22Rv1 (cell line): ENCODE measurements at regions not wholly inside any gene's neighbourhood (a gene's known extent, or its start where the extent isn't known, plus 50 kb on each side); places are given as distances from the start of the nearest gene placed in this dataset.

ENCODE experiments used
- H3K27ac ChIP-seq: fragments of 450-650 bp; 2 replicates; pipeline ENCODE4 v1.5.1; 2017
- ZFX ChIP-seq: fragments of 450-650 bp; IDR thresholded peaks from 2 replicates; pipeline ENCODE4 v1.6.1; 2017; ENCODE audit warnings: antibody characterized with exemption, borderline replicate concordance
- TF ChIP-seq, protein P1 (sequence below): fragments of 450-650 bp; IDR thresholded peaks from 2 replicates; pipeline ENCODE4 v1.5.1; 2017; ENCODE audit warnings: mild to moderate bottlenecking

- TF ChIP-seq ZFX, result no peak
- TF ChIP-seq, protein P1, sequence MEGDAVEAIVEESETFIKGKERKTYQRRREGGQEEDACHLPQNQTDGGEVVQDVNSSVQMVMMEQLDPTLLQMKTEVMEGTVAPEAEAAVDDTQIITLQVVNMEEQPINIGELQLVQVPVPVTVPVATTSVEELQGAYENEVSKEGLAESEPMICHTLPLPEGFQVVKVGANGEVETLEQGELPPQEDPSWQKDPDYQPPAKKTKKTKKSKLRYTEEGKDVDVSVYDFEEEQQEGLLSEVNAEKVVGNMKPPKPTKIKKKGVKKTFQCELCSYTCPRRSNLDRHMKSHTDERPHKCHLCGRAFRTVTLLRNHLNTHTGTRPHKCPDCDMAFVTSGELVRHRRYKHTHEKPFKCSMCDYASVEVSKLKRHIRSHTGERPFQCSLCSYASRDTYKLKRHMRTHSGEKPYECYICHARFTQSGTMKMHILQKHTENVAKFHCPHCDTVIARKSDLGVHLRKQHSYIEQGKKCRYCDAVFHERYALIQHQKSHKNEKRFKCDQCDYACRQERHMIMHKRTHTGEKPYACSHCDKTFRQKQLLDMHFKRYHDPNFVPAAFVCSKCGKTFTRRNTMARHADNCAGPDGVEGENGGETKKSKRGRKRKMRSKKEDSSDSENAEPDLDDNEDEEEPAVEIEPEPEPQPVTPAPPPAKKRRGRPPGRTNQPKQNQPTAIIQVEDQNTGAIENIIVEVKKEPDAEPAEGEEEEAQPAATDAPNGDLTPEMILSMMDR, result no peak
- H3K27ac ChIP-seq, result no peak overlapping the region
Measured at GRCh38 chr5:8034852-8035251, 165.9 kb downstream of the MTRR start.

DNA sequence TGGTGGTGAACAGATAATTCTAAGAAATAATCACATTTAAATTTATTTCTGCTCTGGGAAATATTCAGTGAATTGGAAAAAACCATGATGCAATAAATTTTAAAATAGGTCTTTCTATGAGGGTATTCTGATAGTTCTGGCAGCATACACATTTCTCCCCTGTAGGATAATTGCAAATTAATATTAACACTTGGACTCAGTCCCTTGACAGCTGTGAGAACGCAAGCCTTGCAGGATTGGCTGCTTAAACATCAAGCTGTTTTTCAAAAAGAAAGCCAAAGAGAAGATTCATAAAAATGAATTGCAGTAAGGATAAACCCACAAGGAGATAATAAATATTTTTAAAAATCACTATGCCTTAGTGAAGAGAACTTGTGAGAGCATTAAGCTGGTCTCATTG is 180.0 kb downstream of the MTRR start:
- TF ChIP-seq, protein P1, result no peak
- TF ChIP-seq ZFX, result no peak
- no peak overlapping the region for H3K27ac ChIP-seq

DNA sequence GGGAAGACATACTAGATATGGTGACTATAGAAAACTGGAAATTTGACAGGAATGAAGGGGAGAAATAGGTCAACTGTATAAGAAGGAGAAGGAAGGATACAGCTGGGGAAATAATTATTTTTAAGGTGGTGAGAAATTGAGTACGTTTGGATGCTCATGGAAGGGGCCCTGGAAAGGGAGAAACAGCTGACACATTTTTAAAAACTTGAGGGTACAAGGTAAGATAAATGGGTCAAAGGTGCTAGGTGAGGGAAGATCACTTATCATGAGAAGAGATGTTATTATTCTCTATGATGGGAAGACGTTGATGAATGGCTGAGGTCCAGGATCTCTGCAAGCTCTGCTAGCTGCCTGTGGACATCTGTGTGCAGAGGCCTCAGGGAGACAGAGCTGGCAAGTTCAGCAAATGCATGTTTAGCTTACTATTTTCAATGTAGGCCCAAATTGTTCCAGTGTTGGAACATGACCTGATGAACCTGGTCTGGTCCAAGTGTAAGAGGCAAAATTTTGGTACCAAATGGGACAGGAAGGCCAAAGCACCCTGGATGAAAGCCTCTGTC is 181.7 kb downstream of the MTRR start:
- TF ChIP-seq, protein P1, result no peak
- TF ChIP-seq ZFX, result no peak
- H3K27ac ChIP-seq, result no peak overlapping the region

DNA sequence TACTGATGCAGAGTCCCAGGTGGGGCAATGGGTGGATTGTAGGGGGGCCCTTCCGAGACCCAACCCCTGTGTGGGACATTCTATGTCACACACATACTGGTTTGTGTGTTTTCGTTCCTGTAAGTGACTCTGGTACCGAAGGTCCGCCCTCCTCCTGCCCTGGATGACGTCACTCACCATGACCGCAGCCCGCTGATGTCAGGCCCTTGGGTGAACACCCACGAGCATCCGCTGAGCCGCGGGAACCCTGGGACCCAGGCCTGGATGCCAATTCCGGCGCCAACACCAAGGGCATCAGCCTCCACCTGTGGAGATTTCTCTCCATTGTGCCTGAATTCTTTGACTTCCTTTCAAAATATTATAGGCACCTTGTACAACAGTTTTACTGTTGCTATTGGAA is 184.3 kb downstream of the MTRR start:
- no peak for TF ChIP-seq ZFX
- TF ChIP-seq, protein P1, result no peak
- H3K27ac ChIP-seq, result no peak overlapping the region

- H3K27ac ChIP-seq, result no peak overlapping the region
- TF ChIP-seq, protein P1, result no peak
- no peak for TF ChIP-seq ZFX
Measured at GRCh38 chr5:8057769-8058168, 188.8 kb downstream of the MTRR start.

GRCh38 chr5:8058616-8059190 is 189.8 kb downstream of the MTRR start:
- no peak overlapping the region for H3K27ac ChIP-seq
- TF ChIP-seq, protein P1, result no peak
- no peak for TF ChIP-seq ZFX

DNA sequence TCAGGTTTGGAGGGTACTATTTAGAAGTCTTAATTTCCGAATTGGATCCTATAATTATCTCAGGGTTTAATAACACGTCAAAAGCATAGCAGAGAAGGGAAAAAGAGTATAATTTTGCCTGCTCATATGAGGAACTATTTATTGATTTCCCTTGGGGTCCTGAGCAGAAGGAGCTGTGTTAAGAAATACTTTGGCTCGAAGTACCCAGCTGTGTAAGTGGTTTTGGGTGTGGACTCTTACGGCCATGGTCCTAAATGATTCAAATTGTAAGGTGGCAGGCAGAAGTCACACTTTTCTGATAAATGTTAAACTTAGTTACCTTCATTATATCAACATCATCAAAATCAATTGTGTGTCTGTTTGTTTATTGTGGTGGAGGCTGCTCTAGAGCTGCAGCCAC is 190.4 kb downstream of the MTRR start:
- no peak overlapping the region for H3K27ac ChIP-seq
- no peak for TF ChIP-seq ZFX
- TF ChIP-seq, protein P1, result no peak
